Thymus (tissue), 11 donors: ENCODE measurements at regions not wholly inside any gene's neighbourhood (a gene's known extent, or its start where the extent isn't known, plus 50 kb on each side); places are given as distances from the start of the nearest gene placed in this dataset.
A peak's percentile ranks its signal among the peaks of the same experiment; 100 is the strongest.

Source experiments
- DNase-seq, 9 donors: peaks; one replicate each; pipeline ENCODE4 v3.0.0-alpha.2; 2013; ENCODE audit warnings: low spot score in 9 of 9, low read depth in 6 of 9, missing footprints in 1 of 9
- H3K27ac ChIP-seq, 2 donors: one replicate each; pipeline ENCODE4 v1.5.1; 2013; ENCODE audit warnings: control low read depth in 1 of 2, low read depth in 1 of 2, low read length in 1 of 2, mild to moderate bottlenecking in 1 of 2, moderate library complexity in 1 of 2
- H3K27me3 ChIP-seq, 2 donors: one replicate each; pipeline ENCODE4 v1.5.1; 2013; ENCODE audit warnings: low read length in 1 of 2; ENCODE audit not compliant: control insufficient read depth in 2 of 2, insufficient read depth in 1 of 2
- H3K36me3 ChIP-seq, 2 donors: one replicate each; pipeline ENCODE4 v1.5.1; 2013; ENCODE audit warnings: low read length in 1 of 2, mild to moderate bottlenecking in 1 of 2, moderate library complexity in 1 of 2; ENCODE audit not compliant: control insufficient read depth in 2 of 2, insufficient read depth in 2 of 2
- H3K4me1 ChIP-seq, 2 donors: one replicate each; pipeline ENCODE4 v1.5.1; 2013; ENCODE audit warnings: low read length in 2 of 2; ENCODE audit not compliant: control insufficient read depth in 2 of 2, insufficient read depth in 2 of 2
- H3K4me3 ChIP-seq, 2 donors: one replicate each; pipeline ENCODE4 v1.5.1; 2013; ENCODE audit warnings: low read length in 2 of 2, control low read depth in 1 of 2, mild to moderate bottlenecking in 1 of 2
- H3K9me3 ChIP-seq, 2 donors: one replicate each; pipeline ENCODE4 v1.5.1; 2013; ENCODE audit warnings: low read length in 1 of 2, mild to moderate bottlenecking in 1 of 2; ENCODE audit not compliant: control insufficient read depth in 2 of 2, insufficient read depth in 1 of 2
- WGBS: extraction: QIAGEN DNeasy Blood & Tissue Kit; methylation state at CpG from one replicate; pipeline ENCODE4 v1.1.7; 2013; 5-methylcytosine and 5-hydroxymethylcytosine counted together
- donor health status: healthy.

DNA sequence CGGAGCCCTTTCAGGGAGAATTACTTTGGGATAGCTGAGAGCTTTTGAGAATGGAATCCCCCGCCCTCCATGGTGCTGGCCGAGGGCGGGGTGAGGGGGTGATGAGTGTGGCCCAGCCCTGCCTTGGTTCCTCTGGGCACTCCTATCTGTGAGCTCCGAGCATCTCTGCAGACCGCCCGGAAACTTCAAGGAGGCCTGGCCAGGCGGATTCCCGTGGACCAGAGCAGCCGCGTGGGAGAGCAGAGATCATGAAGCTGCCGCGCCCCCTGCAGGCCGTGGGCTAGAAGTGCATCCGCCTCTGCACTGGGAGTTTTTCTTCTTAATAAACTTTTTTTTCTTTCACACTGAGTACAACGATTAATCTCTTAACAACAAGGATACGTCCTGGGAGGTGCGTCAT lies 392.9 kb upstream of the EEF2KMT start:
- peak in 4 of 9 donors; percentile 9 to 22 (median 12) for DNase-seq

DNA sequence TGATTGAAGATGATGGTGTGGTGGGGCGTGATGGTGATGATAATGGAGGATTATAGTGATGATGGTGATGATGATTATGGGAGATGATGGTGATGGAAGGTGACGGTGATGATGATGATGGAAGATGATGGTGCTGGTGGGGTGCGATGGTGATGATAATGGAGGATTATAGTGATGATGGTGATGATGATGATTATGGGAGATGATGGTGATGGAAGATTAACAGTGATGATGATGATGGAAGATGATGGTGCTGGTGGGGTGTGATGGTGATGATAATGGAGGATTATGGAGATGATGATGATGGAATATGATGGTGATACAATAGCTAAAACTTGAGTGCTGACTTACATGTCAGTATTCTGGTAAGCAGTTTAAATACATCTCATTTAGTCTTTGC lies 391.0 kb upstream of the EEF2KMT start:
- H3K36me3 ChIP-seq: no peaks in the 10 kb centered on the region
- H3K4me3 ChIP-seq: no peak overlapping the region
- DNase-seq: no peak
- H3K9me3 ChIP-seq: no peaks in the 10 kb centered on the region
- no peaks in the 10 kb centered on the region for H3K27me3 ChIP-seq
- H3K4me1 ChIP-seq: no peaks in the 10 kb centered on the region
- 75% methylated on average over 3 of the region's 3 CpGs for WGBS
- H3K27ac ChIP-seq: no peak overlapping the region

More for the DNA sequence above, 392.9 kb upstream of the EEF2KMT start:
- Histone ChIP-seq H3K4me1 (no peaks in the 10 kb centered on the region), H3K36me3 (no peaks in the 10 kb centered on the region), H3K9me3 (no peaks in the 10 kb centered on the region), H3K27me3 (no peaks in the 10 kb centered on the region), H3K27ac (no peak overlapping the region), H3K4me3 (no peak overlapping the region)
- WGBS: 16% methylated on average over 18 of the region's 18 CpGs

DNA sequence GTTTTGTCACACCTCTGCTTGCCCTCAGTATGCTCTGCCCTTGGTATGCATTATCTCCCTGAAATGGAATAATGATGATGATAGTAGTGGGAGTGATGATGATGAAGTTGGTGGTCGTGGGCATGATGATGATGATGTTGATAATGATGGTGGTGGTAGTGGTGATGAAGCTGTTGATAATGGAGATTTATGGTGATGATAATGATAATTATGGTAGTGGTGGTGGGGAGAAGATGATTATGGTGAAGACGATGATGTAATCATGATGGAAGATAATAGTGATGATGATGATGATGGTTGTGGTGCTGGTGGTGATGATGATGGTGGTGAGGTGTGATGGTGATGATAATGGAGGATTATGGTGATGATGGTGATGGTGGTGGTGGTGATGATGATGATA lies 390.1 kb upstream of the EEF2KMT start:
- no peak overlapping the region for H3K4me3 ChIP-seq
- 84% methylated on average over 2 of the region's 2 CpGs for WGBS

DNA sequence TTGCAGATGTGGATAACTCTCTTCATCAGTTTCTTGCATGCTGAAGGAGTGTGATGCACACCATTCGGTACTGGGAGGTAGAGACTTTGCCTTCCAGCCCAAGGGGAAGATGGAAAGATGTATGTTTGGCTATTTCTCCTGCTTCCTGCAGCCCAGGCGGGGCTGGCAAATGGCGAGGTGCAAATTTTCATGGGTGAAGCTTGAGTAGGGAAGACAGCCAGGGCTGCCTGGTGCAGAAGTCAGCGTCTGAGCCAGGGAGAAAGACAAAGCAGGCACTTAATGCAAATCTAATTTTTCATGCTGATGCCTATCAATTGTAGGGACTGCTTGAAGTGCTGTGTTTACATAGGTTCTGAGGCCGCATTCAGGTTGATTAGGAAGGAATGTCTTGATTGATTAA lies 384.7 kb upstream of the EEF2KMT start:
- H3K27ac ChIP-seq: no peak overlapping the region
- H3K4me1 ChIP-seq: no peaks in the 10 kb centered on the region
- no peaks in the 10 kb centered on the region for H3K36me3 ChIP-seq
- no peaks in the 10 kb centered on the region for H3K9me3 ChIP-seq
- H3K4me3 ChIP-seq: no peak overlapping the region
- DNase-seq: no peak
- H3K27me3 ChIP-seq: no peaks in the 10 kb centered on the region
- WGBS: 67% methylated on average over 5 of the region's 5 CpGs

More for the DNA sequence above, 390.1 kb upstream of the EEF2KMT start:
- Histone ChIP-seq H3K9me3 (no peaks in the 10 kb centered on the region), H3K4me1 (no peaks in the 10 kb centered on the region), H3K27ac (no peak overlapping the region), H3K36me3 (no peaks in the 10 kb centered on the region), H3K27me3 (no peaks in the 10 kb centered on the region)
- DNase-seq: no peak

DNA sequence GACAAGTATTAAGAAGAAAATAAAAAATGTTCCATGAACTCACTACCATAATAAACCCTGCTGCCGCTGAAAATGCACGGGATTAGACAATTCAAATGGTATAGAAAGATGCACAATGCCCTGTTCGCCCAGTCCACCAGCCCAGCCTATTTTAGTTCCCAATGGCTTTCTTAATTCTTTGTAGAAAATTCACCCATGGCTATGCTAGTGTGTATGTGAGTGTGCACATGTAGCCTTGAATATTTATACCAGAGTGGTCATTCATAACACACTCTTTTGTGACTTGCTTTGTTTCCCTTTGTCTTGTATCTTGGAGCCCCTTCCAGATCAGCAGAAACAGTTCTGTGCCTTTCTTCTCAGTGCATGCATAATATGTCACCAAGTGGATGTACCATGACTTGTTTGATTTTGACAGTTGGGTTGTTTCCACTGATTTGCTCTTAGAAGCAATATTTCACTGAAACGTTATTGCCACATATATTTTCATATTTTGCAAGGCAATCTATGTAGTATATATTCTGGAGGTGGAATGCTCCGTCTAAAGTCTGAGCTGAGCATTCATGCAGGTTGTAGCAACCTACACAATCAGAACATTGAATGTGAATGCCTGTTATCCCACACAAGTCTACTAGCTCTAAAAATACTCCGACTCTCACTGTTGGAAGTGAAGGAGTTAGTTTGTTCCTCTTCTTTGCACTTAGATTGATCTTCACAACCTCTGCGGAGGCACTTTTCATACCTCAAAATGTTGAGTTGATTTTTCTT lies 383.0 kb upstream of the EEF2KMT start:
- no peak for DNase-seq
- 91% methylated on average over 7 of the region's 7 CpGs for WGBS
- Histone ChIP-seq H3K4me3 (no peak overlapping the region), H3K9me3 (no peaks in the 10 kb centered on the region), H3K27me3 (no peaks in the 10 kb centered on the region), H3K36me3 (no peaks in the 10 kb centered on the region), H3K27ac (no peak overlapping the region), H3K4me1 (no peaks in the 10 kb centered on the region)

DNA sequence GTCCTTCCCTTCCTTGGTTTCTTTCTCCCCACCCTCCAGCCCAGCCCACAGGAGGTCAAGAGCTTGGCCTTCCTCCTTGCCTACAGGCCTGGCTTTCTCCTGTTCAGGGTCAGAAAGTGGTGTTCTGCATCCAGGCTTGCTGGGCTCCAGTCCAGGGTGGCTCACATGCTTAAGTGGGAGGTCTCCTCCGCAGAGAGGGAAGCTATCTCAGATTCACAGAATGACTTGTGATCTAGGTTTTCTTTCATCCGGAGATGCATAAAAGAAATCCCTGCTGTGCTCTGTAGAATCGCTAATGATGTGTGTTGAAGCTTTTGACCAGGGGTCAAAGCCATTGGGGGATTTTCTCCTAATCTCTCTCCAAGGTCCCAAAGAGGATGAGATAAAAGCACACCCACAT lies 382.3 kb upstream of the EEF2KMT start:
- no peak for DNase-seq
- Histone ChIP-seq H3K9me3 (no peaks in the 10 kb centered on the region), H3K36me3 (no peaks in the 10 kb centered on the region), H3K27me3 (no peaks in the 10 kb centered on the region), H3K27ac (no peak overlapping the region), H3K4me3 (no peak overlapping the region), H3K4me1 (no peaks in the 10 kb centered on the region)
- WGBS: 32% methylated on average over 3 of the region's 3 CpGs

DNA sequence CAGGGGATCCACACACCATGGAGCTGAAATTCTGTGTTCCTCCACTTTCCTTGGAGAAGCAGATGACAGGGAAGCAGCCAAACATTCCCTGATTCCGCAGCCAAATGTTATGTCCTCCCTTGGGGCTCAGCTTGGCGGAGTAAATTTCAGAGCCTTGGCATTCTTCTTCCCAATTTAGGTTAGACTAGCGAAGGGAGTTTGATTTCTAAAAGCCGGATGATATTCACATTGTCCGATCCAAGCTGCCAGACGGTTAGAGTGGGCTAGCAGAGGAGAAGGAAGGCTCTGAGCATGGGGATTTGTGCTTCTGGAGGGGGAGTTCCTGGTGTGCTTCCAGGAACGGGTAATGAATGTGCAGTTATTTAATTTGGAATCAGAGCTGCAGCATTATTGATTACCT lies 380.4 kb upstream of the EEF2KMT start:
- Histone ChIP-seq H3K27me3 (no peaks in the 10 kb centered on the region), H3K4me3 (no peak overlapping the region), H3K36me3 (no peaks in the 10 kb centered on the region), H3K4me1 (no peaks in the 10 kb centered on the region), H3K9me3 (no peaks in the 10 kb centered on the region), H3K27ac (no peak overlapping the region)
- 82% methylated on average over 7 of the region's 7 CpGs for WGBS
- no peak for DNase-seq

DNA sequence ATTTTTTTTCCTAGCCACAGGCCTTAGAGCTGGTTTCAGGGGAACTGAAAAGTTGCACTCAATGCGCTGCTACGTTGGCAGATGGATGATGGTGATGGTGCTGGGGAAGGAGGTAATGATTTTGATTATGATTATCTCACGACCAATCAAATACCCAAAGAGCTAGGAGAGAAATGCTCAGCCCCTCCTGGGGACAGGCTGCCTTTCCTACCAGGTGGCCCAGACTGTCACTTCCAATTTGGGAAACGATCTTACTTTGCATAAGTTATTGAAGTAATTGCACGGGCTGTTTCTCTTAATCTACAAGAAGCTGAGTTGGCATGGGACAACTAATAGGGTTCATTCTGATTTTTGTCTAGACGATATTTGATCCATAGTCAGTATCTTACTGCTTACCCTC lies 379.7 kb upstream of the EEF2KMT start:
- no peak for DNase-seq
- Histone ChIP-seq H3K27ac (no peak overlapping the region), H3K27me3 (no peaks in the 10 kb centered on the region), H3K4me1 (no peaks in the 10 kb centered on the region), H3K36me3 (no peaks in the 10 kb centered on the region), H3K4me3 (no peak overlapping the region), H3K9me3 (no peaks in the 10 kb centered on the region)
- 85% methylated on average over 6 of the region's 6 CpGs for WGBS

DNA sequence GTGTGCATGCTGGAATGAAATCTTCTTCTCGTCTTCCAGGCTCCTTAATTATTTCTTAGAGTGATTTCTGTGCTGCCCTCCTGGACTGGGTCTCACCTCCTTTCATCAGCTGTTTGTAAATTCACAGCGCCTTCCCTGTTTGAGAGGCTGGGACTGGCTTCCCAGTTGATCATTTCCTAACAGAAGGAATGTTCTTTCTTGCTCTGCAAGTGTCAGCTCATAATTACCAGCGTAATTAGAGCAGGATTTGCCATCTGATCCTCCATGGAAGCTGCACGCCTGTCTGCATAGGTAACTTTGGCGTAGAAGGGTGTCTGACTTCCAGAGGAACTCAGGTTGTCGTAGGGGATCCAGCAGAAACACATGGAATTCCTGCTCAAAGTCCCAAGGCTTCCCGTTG lies 375.0 kb upstream of the EEF2KMT start:
- Histone ChIP-seq H3K27me3 (no peaks in the 10 kb centered on the region), H3K27ac (no peak overlapping the region), H3K4me3 (no peak overlapping the region), H3K36me3 (no peaks in the 10 kb centered on the region), H3K9me3 (no peaks in the 10 kb centered on the region), H3K4me1 (no peaks in the 10 kb centered on the region)
- DNase-seq: no peak
- 60% methylated on average over 7 of the region's 7 CpGs for WGBS
